ENCODE measurements at regions not wholly inside any gene's neighbourhood (a gene's known extent, or its start where the extent isn't known, plus 50 kb on each side); places are given as distances from the start of the nearest gene placed in this dataset.

- TF ChIP-seq, protein P1, sequence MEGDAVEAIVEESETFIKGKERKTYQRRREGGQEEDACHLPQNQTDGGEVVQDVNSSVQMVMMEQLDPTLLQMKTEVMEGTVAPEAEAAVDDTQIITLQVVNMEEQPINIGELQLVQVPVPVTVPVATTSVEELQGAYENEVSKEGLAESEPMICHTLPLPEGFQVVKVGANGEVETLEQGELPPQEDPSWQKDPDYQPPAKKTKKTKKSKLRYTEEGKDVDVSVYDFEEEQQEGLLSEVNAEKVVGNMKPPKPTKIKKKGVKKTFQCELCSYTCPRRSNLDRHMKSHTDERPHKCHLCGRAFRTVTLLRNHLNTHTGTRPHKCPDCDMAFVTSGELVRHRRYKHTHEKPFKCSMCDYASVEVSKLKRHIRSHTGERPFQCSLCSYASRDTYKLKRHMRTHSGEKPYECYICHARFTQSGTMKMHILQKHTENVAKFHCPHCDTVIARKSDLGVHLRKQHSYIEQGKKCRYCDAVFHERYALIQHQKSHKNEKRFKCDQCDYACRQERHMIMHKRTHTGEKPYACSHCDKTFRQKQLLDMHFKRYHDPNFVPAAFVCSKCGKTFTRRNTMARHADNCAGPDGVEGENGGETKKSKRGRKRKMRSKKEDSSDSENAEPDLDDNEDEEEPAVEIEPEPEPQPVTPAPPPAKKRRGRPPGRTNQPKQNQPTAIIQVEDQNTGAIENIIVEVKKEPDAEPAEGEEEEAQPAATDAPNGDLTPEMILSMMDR (IDR thresholded peaks at IDR 0.05; ENCODE audit: low read length), result no peak
- no peak for TF ChIP-seq EZH2 (optimal IDR thresholded peaks at IDR 0.05; ENCODE audit: low read depth, low read length)
Observed at GRCh38 chr6:155913816-155914215, 458.2 kb upstream of the NOX3 start.
